Epithelial cell of esophagus (primary cell): ENCODE measurements at regions not wholly inside any gene's neighbourhood (a gene's known extent, or its start where the extent isn't known, plus 50 kb on each side); places are given as distances from the start of the nearest gene placed in this dataset.
"Not testable (repeated sequence)": the region's sequence is repeated elsewhere in the genome, so short reads cannot be mapped to it uniquely, and the experiment has no call there.

Source experiments
- DNase-seq: peaks from one replicate; pipeline ENCODE4 v3.0.0; 2010; ENCODE audit warnings: low read depth
- H3K4me3 ChIP-seq: 2 replicates; pipeline ENCODE4 v1.5.1; 2011; ENCODE audit warnings: mild to moderate bottlenecking, low read length, control low read depth
- TF ChIP-seq, protein P1 (sequence below): IDR thresholded peaks from 2 replicates; pipeline ENCODE4 v1.5.1; 2011; ENCODE audit warnings: low read depth, mild to moderate bottlenecking, low read length, control low read depth, inconsistent platforms; ENCODE audit not compliant: insufficient read depth; ENCODE audit errors: missing control alignments

DNA sequence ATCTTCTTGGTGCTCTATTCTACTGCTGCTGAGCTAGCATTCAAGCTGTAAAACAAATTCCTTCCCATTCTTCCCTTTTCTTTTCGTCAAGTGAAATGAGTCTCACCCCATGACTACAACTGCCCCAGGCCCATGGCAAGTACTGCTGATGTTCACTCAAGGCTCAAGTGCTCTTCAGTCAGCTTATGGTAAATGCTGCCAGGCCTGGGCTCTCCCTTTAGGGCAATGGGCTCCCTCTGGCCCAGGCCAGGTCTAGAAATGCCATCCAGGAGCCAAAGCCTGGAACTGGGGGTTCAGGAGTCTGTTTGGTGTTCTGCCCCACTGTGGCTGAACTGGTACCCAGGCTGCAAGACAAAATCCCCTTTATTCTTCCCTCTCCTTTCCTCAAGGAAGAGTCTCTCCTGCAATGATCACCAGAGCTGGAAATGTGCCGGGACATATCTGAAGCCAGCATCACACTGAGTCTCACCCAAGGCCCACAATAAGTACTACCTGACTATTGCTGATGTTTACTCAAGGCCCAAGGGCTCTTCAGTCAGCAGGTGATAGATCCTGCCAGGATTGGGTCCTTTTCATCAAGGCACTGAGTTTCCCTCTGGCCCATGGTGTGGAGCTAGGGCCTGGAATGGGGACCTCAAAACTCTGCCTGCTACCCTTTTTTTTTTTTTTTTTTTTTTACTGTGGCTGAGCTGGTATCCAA lies 205.0 kb upstream of the STAC start:
- TF ChIP-seq, protein P1, sequence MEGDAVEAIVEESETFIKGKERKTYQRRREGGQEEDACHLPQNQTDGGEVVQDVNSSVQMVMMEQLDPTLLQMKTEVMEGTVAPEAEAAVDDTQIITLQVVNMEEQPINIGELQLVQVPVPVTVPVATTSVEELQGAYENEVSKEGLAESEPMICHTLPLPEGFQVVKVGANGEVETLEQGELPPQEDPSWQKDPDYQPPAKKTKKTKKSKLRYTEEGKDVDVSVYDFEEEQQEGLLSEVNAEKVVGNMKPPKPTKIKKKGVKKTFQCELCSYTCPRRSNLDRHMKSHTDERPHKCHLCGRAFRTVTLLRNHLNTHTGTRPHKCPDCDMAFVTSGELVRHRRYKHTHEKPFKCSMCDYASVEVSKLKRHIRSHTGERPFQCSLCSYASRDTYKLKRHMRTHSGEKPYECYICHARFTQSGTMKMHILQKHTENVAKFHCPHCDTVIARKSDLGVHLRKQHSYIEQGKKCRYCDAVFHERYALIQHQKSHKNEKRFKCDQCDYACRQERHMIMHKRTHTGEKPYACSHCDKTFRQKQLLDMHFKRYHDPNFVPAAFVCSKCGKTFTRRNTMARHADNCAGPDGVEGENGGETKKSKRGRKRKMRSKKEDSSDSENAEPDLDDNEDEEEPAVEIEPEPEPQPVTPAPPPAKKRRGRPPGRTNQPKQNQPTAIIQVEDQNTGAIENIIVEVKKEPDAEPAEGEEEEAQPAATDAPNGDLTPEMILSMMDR = no peak
- no peak overlapping the region for H3K4me3 ChIP-seq

DNA sequence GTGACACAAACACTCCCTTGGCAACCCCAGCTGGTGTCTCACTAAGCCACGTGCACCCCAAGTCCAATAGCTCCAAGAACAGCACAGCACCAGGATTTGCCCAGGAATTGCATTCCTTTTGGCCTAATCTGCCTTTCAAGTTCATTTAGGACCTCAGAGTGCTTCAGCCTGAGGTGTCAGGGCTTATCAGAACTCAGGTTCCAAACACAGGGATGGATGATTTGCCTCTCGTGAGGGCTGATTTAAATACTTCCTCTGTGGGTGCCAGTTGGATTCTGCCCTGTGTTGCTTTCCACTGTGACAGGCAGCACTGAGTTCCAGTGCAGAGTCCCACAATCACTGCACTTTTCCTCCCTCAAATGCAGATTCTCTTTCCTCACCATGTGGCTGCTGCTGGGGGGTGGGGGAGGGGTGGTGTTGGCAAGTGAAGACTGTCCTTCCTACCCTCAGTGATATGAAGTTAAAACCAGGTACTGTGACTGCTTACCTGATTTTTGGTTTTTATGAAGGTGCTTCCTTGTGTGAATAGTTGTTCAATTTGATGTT lies 204.3 kb upstream of the STAC start:
- TF ChIP-seq, protein P1 = no peak
- no peak overlapping the region for H3K4me3 ChIP-seq
- no peak for DNase-seq

More for the DNA sequence above, 205.0 kb upstream of the STAC start:
- DNase-seq = no peak

DNA sequence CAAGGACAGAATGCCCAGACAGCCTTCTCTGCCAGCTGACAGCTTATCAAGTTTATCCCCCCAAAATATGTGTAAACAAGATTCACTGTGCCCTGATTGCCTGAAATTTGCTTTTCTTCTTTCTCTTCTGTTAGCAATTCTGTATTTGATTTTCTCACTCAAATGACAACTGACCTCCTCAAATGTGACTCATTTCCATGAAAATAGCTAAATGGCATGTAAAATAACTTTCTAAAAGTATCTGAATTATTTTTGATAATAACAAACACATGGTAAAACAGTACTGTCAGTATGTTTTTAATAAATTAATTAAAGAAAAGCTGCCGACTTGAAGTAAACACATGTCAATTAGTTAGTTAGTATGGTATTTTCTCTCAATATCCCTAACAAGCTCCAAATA lies 202.3 kb upstream of the STAC start:
- TF ChIP-seq, protein P1 = no peak
- no peak for DNase-seq
- H3K4me3 ChIP-seq = no peak overlapping the region

DNA sequence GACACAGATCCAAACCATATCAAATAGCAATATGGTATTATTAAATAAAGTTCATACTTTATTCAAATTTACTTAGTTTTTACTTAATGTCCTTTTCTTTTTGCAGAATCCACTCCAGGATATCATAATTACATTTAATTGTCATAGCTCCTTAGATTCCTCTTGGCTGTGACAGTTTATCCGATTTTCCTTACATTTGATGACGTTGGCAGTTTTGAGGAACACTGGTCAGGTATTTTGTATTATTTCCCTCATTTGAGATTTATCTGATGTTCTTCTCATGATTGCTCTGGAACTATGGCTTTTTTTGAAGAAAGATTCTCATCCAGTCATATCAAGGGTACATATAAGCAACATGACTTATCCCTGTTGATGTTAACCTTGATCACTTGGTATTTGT lies 198.3 kb upstream of the STAC start:
- no peak for DNase-seq
- TF ChIP-seq, protein P1 = no peak
- H3K4me3 ChIP-seq = no peak overlapping the region

DNA sequence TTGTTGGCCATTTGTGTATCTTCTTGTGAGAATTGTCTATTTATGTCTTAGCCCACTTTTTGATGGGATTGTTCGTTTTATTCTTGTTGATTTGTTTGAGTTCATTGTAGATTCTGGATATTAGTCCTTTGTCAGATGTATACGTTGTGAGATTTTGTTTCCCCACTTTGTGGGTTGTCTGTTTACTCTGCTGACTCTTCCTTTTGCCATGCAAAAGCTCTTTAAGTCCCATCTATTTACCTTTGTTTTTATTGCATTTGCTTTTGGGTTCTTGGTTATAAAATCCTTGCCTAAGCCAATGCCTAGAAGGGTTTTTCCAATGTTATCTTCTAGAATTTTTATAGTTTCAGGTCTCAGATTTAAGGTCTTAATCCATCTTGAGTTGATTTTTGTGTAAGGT lies 193.1 kb upstream of the STAC start:
- DNase-seq, H3K4me3 ChIP-seq: not testable (repeated sequence)

DNA sequence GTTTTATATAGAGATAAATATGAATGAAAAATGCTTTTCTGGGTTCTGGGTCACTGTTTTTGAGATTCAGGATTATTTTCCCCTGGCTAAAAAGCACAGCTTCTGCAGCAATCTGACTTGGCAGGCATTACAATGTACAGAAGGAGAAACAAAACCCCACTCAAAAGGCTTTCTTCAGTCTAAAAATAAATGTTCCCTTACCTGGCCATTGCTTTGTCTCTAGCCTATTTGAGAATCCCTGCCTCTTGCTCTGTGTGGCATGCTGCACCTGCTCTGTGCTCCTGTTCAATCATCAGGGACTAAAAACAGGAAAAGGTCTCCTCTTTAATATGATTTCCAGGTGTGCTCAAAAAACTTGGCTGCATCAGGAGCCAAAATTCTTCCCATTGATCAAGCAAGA lies 187.4 kb upstream of the STAC start:
- TF ChIP-seq, protein P1 = no peak
- no peak overlapping the region for H3K4me3 ChIP-seq
- no peak for DNase-seq

DNA sequence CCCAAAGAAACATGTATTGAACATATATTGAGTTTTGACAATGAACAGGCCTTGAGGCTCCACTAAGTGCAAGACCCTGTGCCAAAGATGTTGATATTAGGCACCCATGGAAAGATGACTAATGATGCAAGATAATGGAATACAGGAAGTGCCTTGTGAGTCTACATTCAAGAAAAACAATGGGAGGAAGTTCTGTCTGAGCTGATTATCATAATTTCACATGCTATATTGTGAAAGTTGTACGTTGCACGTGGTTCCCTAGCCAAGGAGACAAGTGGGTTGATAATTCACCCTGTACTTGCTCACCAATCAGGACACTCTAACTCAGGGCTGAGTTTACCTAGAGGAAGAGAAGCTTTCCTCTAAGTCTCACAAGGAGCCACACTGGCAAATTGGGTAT lies 186.9 kb upstream of the STAC start:
- DNase-seq = peak; percentile 54
- H3K4me3 ChIP-seq = no peak overlapping the region
- TF ChIP-seq, protein P1 = no peak

DNA sequence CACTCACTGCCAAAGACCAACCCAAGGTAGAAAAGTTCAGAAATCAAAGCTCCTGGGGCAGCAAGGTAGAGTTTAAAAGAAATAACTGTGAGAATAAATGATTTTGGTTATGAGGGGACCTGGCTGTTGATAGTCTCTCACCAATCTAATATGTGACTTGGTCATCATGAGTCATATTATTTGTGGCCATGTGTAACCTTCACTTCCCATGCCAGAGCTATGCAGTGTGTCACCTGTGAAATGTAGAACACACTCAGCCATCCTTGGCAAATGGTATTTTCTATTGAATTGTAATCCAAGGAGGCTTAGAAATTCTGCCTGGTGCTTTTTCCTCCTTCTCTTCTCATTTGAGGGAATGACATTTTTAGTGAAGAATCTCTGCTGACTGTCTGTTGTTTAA lies 184.2 kb upstream of the STAC start:
- TF ChIP-seq, protein P1 = no peak
- H3K4me3 ChIP-seq = no peak overlapping the region
- peak; percentile 43 for DNase-seq
